HepG2 (cell line): ENCODE measurements at regions not wholly inside any gene's neighbourhood (a gene's known extent, or its start where the extent isn't known, plus 50 kb on each side); places are given as distances from the start of the nearest gene placed in this dataset.

Source experiments
- ATAC-seq: fragments of 200-7000 bp; cut with Tn5 transposase; 3 replicates; pipeline ENCODE4 v1.9.1; 2020; ENCODE audit warnings: mild to moderate bottlenecking, moderate library complexity
- BruUV-seq: library from RNA; stranded (reverse); fragments of 400-500 nt; replicated peaks from 2 replicates; lab custom pipeline; 2021; lab: Mats Ljungman, UMichigan
- CTCF ChIA-PET: fragments of 300-600 bp; formaldehyde crosslinking; extraction: SDS; loops from one replicate; lab custom pipeline; 2021; ENCODE audit warnings: low total read pairs, inconsistent platforms, low intra/inter-chr PET ratio; lab: Yijun Ruan, JAX
- POLR2A ChIA-PET: fragments of 350-600 bp; sonication (Branson Sonifier 250); formaldehyde crosslinking; loops from one replicate; lab custom pipeline; 2020; ENCODE audit warnings: antibody characterized with exemption, inconsistent platforms; lab: Yijun Ruan, JAX
- DNase-seq: peaks from one replicate; pipeline ENCODE4 v3.0.0-alpha.2; 2015; ENCODE audit warnings: low spot score
- FAIRE-seq: peaks from 3 replicates; lab custom pipeline; 2011; peaks lifted over from hg19 to GRCh38; lab: Jason Lieb, UNC
- H2AFZ ChIP-seq: one replicate; pipeline ENCODE4 v1.6.1; 2011; ENCODE audit warnings: low read length, inconsistent platforms
- H3K27ac ChIP-seq: fragments of 300-600 bp; 3 replicates; pipeline ENCODE4 v1.8.0; 2011; ENCODE audit warnings: mixed run types, mild to moderate bottlenecking, mixed read lengths, low read length, inconsistent platforms; ENCODE audit not compliant: insufficient read depth; ENCODE audit errors: extremely low read length
- H3K27me3 ChIP-seq, 2 experiments: fragments of 200-600 bp in 1 of 2; 2 replicates in 1 of 2; 3 replicates in 1 of 2; pipeline versions ENCODE4 v1.6.0 to v1.8.0; 2011; ENCODE audit warnings: low read length in 2 of 2, mild to moderate bottlenecking in 2 of 2, moderate library complexity in 2 of 2, inconsistent platforms in 1 of 2; ENCODE audit not compliant: insufficient read depth in 2 of 2, control insufficient read depth in 1 of 2
- H3K36me3 ChIP-seq, 2 experiments: fragments of 200-600 bp in 1 of 2; replicated peaks in 1 of 2; 2 replicates in 1 of 2; 3 replicates in 1 of 2; pipeline versions ENCODE4 v1.5.1 to v1.8.0; 2011; ENCODE audit warnings: low read length in 2 of 2, inconsistent platforms in 1 of 2; ENCODE audit not compliant: insufficient read depth in 2 of 2, control insufficient read depth in 1 of 2
- H3K4me1 ChIP-seq: 2 replicates; pipeline ENCODE4 v1.5.1; 2012; ENCODE audit warnings: low read length, inconsistent platforms; ENCODE audit not compliant: insufficient read depth
- H3K4me2 ChIP-seq: 2 replicates; pipeline ENCODE4 v1.6.0; 2011; ENCODE audit warnings: low read depth, low read length, inconsistent platforms
- H3K4me3 ChIP-seq, 3 experiments: fragments of 200-600 bp in 1 of 3; sonication (generic), shearing (Covaris generic) in 1 of 3; replicated peaks in 1 of 3; 2 replicates each; pipeline ENCODE4 v1.5.1; 2011 to 2016; ENCODE audit warnings: low read length in 3 of 3, inconsistent platforms in 2 of 3, low read depth in 2 of 3, mild to moderate bottlenecking in 2 of 3, control low read depth in 1 of 3, mixed read lengths in 1 of 3; ENCODE audit not compliant: insufficient read depth in 1 of 3
- H3K79me2 ChIP-seq: one replicate; pipeline ENCODE4 v1.6.1; 2011; ENCODE audit warnings: low read length, inconsistent platforms; ENCODE audit not compliant: insufficient read depth
- H3K9ac ChIP-seq: 2 replicates; pipeline ENCODE4 v1.6.0; 2011; ENCODE audit warnings: mild to moderate bottlenecking, low read depth, low read length, inconsistent platforms; ENCODE audit not compliant: insufficient read depth
- H3K9me3 ChIP-seq: 2 replicates; pipeline ENCODE4 v1.5.1; 2012; ENCODE audit warnings: mild to moderate bottlenecking, low read length
- H4K20me1 ChIP-seq: 2 replicates; pipeline ENCODE4 v1.6.0; 2011; ENCODE audit warnings: inconsistent platforms, mild to moderate bottlenecking, low read length, moderate library complexity; ENCODE audit not compliant: insufficient read depth
- ARNT2 ChIP-seq: sonication (generic); formaldehyde crosslinking; IDR thresholded peaks from 2 replicates; pipeline ENCODE4 v1.8.0; 2022; ENCODE audit warnings: mild to moderate bottlenecking, low read depth, missing genetic modification reagents, moderate library complexity
- GFI1 ChIP-seq: sonication (generic); formaldehyde crosslinking; IDR thresholded peaks from 2 replicates; pipeline ENCODE4 v1.5.0; 2020; ENCODE audit warnings: missing genetic modification reagents, mild to moderate bottlenecking, borderline replicate concordance
- GTF3A ChIP-seq: sonication (generic); formaldehyde crosslinking; conservative IDR thresholded peaks from 2 replicates; pipeline ENCODE4 v1.4.0; 2020; ENCODE audit warnings: mild to moderate bottlenecking, missing genetic modification reagents
- NFE2L2 ChIP-seq: fragments of 150-350 bp; IDR thresholded peaks from 2 replicates; pipeline ENCODE4 v1.6.1; 2014; ENCODE audit warnings: low read length
- NFIC ChIP-seq: IDR thresholded peaks from 2 replicates; pipeline ENCODE4 v1.6.1; 2012; ENCODE audit warnings: mild to moderate bottlenecking, low read length, inconsistent platforms
- PAWR ChIP-seq: sonication (generic); formaldehyde crosslinking; IDR thresholded peaks from 2 replicates; pipeline ENCODE4 v1.4.0; 2020; ENCODE audit warnings: missing genetic modification reagents, mild to moderate bottlenecking, borderline replicate concordance
- RARG ChIP-seq: sonication (generic); formaldehyde crosslinking; IDR thresholded peaks from 2 replicates; pipeline ENCODE4 v1.4.0; 2020; ENCODE audit warnings: low read depth, mild to moderate bottlenecking, missing genetic modification reagents
- SALL1 ChIP-seq: sonication (generic); formaldehyde crosslinking; IDR thresholded peaks from 2 replicates; pipeline ENCODE4 v1.8.0; 2022; ENCODE audit warnings: mild to moderate bottlenecking, missing genetic modification reagents
- SNAI1 ChIP-seq: sonication (generic); formaldehyde crosslinking; IDR thresholded peaks from 2 replicates; pipeline ENCODE4 v1.5.0; 2020; ENCODE audit warnings: mild to moderate bottlenecking, missing genetic modification reagents, borderline replicate concordance
- SNAPC4 ChIP-seq: sonication (generic); formaldehyde crosslinking; IDR thresholded peaks from 2 replicates; pipeline ENCODE4 v1.4.0; 2020; ENCODE audit warnings: mild to moderate bottlenecking, missing genetic modification reagents
- SOX13 ChIP-seq, 3 experiments: fragments of 450-650 bp in 1 of 3; sonication (generic) in 1 of 3; formaldehyde crosslinking in 1 of 3; IDR thresholded peaks in 2 of 3; conservative IDR thresholded peaks in 1 of 3; 2 replicates each; pipeline versions ENCODE4 v1.5.0 to v1.6.1; 2016 to 2020; ENCODE audit warnings: antibody characterized with exemption in 1 of 3, mild to moderate bottlenecking in 1 of 3, missing compliant biosample characterization in 1 of 3, missing genetic modification reagents in 1 of 3, moderate library complexity in 1 of 3
- THAP7 ChIP-seq: sonication (generic); formaldehyde crosslinking; IDR thresholded peaks from 2 replicates; pipeline ENCODE4 v1.8.1; 2023; ENCODE audit warnings: mild to moderate bottlenecking, missing genetic modification reagents
- TRIM22 ChIP-seq: fragments of 450-650 bp; IDR thresholded peaks from 2 replicates; pipeline ENCODE4 v1.6.1; 2017
- ZNF138 ChIP-seq: sonication (generic); formaldehyde crosslinking; IDR thresholded peaks from 2 replicates; pipeline ENCODE4 v1.5.0; 2020; ENCODE audit warnings: mild to moderate bottlenecking, low read depth, missing genetic modification reagents
- ZNF17 ChIP-seq: sonication (generic); formaldehyde crosslinking; IDR thresholded peaks from 2 replicates; pipeline ENCODE4 v1.5.0; 2020; ENCODE audit warnings: mild to moderate bottlenecking, missing genetic modification reagents
- WGBS: methylation state at CpG from one replicate; pipeline ENCODE4 v1.1.6; 2017; ENCODE audit warnings: low lambda C conversion rate; 5-methylcytosine and 5-hydroxymethylcytosine counted together
- in situ Hi-C: cut with HindIII; loops from 2 replicates; pipeline ENCODE4 v1.10.0; 2017; ENCODE audit warnings: low pct_unique_long_range_greater_than_20kb; ENCODE audit not compliant: extremely low pct_ligation_motif_present
- intact Hi-C: fragments of 100-400 bp; cut with micrococcal nuclease; formaldehyde crosslinking; loops from one replicate; pipeline ENCODE4 v1.10.0; 2022; ENCODE audit not compliant: unreplicated experiment

- Histone ChIP-seq H3K9me3 (peaks cover 22% of the 10 kb centered on the region; the same call in 1 of the 2 replicates), H3K79me2 (no peaks in the 10 kb centered on the region), H3K4me1 (no peaks in the 10 kb centered on the region), H3K27ac (no peak overlapping the region), H3K4me2 (no peak overlapping the region), H3K4me3 (no peak overlapping the region), H2AFZ (no peak overlapping the region), H4K20me1 (no peaks in the 10 kb centered on the region), H3K27me3 (no peaks in the 10 kb centered on the region), H3K36me3 (no peaks in the 10 kb centered on the region), H3K9ac (no peak overlapping the region)
- no peak for FAIRE-seq
- in situ Hi-C loops (no loop called here), intact Hi-C loops (no loop called here)
- BruUV-seq: no TSS peak
- ChIA-PET CTCF (no interaction called here), POLR2A (no interaction called here)
- no peak for DNase-seq
- ATAC-seq: no peak
- 0% methylated on average over 2 of the region's 2 CpGs for WGBS
- TF ChIP-seq THAP7 (CRISPR knock-in tag): no peak
- TF ChIP-seq SOX13 (IDR thresholded peaks at IDR 0.05): no peak
- TF ChIP-seq SOX13 (CRISPR knock-in tag; conservative IDR thresholded peaks at IDR 0.05 in 1 of 2, IDR thresholded peaks at IDR 0.05 in 1 of 2): no peak
- no peak for TF ChIP-seq GTF3A
- TF ChIP-seq SALL1: no peak
- no peak for TF ChIP-seq ZNF17
- no peak for TF ChIP-seq SNAI1 (CRISPR knock-in tag)
- TF ChIP-seq RARG (CRISPR knock-in tag): no peak
- TF ChIP-seq TRIM22: no peak
- TF ChIP-seq SNAPC4 (CRISPR knock-in tag): no peak
- no peak for TF ChIP-seq NFIC
- TF ChIP-seq ZNF138 (CRISPR knock-in tag): no peak
- no peak for TF ChIP-seq NFE2L2
- no peak for TF ChIP-seq PAWR (CRISPR knock-in tag)
- no peak for TF ChIP-seq GFI1 (CRISPR knock-in tag)
- no peak for TF ChIP-seq ARNT2 (CRISPR knock-in tag)
These were observed 703.2 kb downstream of the XPNPEP1 start for GRCh38 chr10:109219935-109220605.
